OCI-LY3 (cell line): ENCODE measurements at regions not wholly inside any gene's neighbourhood (a gene's known extent, or its start where the extent isn't known, plus 50 kb on each side); places are given as distances from the start of the nearest gene placed in this dataset.

ENCODE experiments used
- EZH2phosphoT487 ChIP-seq: fragments of 200-600 bp; shearing (Covaris generic); IDR thresholded peaks from 2 replicates; pipeline ENCODE4 v1.6.1; 2018; ENCODE audit warnings: antibody characterized with exemption, mixed run types, low read depth
- TF ChIP-seq, protein P1 (sequence below): fragments of 200-600, 300-600 bp; sonication (generic); IDR thresholded peaks from 2 replicates; pipeline ENCODE4 v1.5.1; 2014; ENCODE audit warnings: antibody characterized with exemption, low read length, low read depth

DNA sequence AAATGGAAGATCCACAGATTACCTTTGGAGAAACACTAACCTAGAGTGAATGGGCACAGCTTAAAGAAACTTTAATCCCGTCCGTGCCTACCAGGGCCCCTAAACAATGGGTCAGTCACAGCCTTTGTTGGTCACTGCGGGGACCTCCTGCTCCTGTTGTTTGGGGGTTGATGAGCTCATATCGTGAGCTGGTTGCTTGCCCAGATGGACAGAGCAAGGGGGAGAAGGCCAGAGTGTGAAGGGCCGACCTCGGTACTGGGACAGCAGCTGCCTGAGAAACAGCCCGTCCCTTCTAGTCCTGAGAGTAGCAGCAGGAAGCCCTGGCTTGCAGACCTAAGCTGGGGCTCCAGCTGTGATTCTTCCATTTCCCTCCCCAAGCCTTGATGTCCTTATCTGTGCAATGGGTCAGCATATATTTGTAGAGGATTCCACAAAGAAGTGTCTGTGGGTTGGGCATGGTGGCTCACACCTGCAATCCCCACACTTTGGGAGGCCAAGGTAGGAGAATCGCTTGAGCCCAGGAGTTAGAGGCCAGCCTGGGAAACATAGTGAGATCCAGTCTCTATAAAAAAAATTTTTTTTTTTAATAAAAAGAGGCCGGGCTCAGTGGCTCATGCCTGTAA lies 69.6 kb upstream of the SLC34A2 start:
- TF ChIP-seq, protein P1, sequence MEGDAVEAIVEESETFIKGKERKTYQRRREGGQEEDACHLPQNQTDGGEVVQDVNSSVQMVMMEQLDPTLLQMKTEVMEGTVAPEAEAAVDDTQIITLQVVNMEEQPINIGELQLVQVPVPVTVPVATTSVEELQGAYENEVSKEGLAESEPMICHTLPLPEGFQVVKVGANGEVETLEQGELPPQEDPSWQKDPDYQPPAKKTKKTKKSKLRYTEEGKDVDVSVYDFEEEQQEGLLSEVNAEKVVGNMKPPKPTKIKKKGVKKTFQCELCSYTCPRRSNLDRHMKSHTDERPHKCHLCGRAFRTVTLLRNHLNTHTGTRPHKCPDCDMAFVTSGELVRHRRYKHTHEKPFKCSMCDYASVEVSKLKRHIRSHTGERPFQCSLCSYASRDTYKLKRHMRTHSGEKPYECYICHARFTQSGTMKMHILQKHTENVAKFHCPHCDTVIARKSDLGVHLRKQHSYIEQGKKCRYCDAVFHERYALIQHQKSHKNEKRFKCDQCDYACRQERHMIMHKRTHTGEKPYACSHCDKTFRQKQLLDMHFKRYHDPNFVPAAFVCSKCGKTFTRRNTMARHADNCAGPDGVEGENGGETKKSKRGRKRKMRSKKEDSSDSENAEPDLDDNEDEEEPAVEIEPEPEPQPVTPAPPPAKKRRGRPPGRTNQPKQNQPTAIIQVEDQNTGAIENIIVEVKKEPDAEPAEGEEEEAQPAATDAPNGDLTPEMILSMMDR, result no peak
- no peak for TF ChIP-seq EZH2phosphoT487
